AG08395 (cell line): ENCODE measurements at regions not wholly inside any gene's neighbourhood (a gene's known extent, or its start where the extent isn't known, plus 50 kb on each side); places are given as distances from the start of the nearest gene placed in this dataset.

Experiments used
- DNase-seq: peaks from one replicate; pipeline ENCODE4 v3.0.0; 2012; ENCODE audit warnings: mixed read lengths, low spot score

- DNase-seq, result no peak
Measured at GRCh38 chr7:136034132-136034531, 57.0 kb upstream of the MTPN start.

GRCh38 chr7:136033413-136034031, 56.4 kb upstream of the MTPN start:
- DNase-seq, result no peak

- DNase-seq, result no peak
Measured at GRCh38 chr7:136030867-136031318, 53.7 kb upstream of the MTPN start.

GRCh38 chr7:136030330-136030729, 53.2 kb upstream of the MTPN start:
- no peak for DNase-seq

GRCh38 chr7:136027160-136027559, 50.0 kb upstream of the MTPN start:
- no peak for DNase-seq
